ENCODE measurements at regions not wholly inside any gene's neighbourhood (a gene's known extent, or its start where the extent isn't known, plus 50 kb on each side); places are given as distances from the start of the nearest gene placed in this dataset.

- no peaks in the 10 kb centered on the region for H3K9me3 ChIP-seq
- H3K36me3 ChIP-seq, result no peaks in the 10 kb centered on the region
- no peak overlapping the region for H3K4me3 ChIP-seq
- no peak for DNase-seq (ENCODE audit: low spot score)
- TF ChIP-seq CTCF (IDR thresholded peaks at IDR 0.05), result no peak
- TF ChIP-seq POLR2A (IDR thresholded peaks at IDR 0.05), result no peak
- no peak for TF ChIP-seq POLR2AphosphoS5 (IDR thresholded peaks at IDR 0.05)
- intact Hi-C loops (cut with DNase I), result no loop called here
- no peak overlapping the region for H3K27ac ChIP-seq
- H3K27me3 ChIP-seq (replicated peaks; ENCODE audit: insufficient read depth), result no peaks in the 10 kb centered on the region
- H3K4me1 ChIP-seq (replicated peaks), result no peaks in the 10 kb centered on the region
- 29% methylated on average over 1 of the region's 1 CpG for whole genome bisulfite sequencing
These were observed 273.5 kb upstream of the NPY start for GRCh38 chr7:24010495-24010894.

- no peak for DNase-seq (ENCODE audit: low spot score)
- Histone ChIP-seq H3K27ac (no peak overlapping the region), H3K36me3 (no peaks in the 10 kb centered on the region), H3K27me3 (replicated peaks; ENCODE audit: insufficient read depth) (no peaks in the 10 kb centered on the region), H3K4me3 (no peak overlapping the region), H3K4me1 (replicated peaks) (no peaks in the 10 kb centered on the region), H3K9me3 (no peaks in the 10 kb centered on the region)
- intact Hi-C loops (cut with DNase I), result no loop called here
- WGBS, result 97% methylated on average over 1 of the region's 1 CpG
- TF ChIP-seq CTCF (IDR thresholded peaks at IDR 0.05), result no peak
- TF ChIP-seq POLR2AphosphoS5 (IDR thresholded peaks at IDR 0.05), result no peak
- TF ChIP-seq POLR2A (IDR thresholded peaks at IDR 0.05), result no peak
These were observed 266.5 kb upstream of the NPY start for GRCh38 chr7:24017519-24017918.

- intact Hi-C loops (cut with DNase I), result no loop called here
- no peak for DNase-seq (ENCODE audit: low spot score)
- 72% methylated on average over 2 of the region's 2 CpGs for WGBS
- Histone ChIP-seq H3K4me3 (no peak overlapping the region), H3K4me1 (replicated peaks) (no peaks in the 10 kb centered on the region), H3K9me3 (no peaks in the 10 kb centered on the region), H3K36me3 (no peaks in the 10 kb centered on the region), H3K27me3 (replicated peaks; ENCODE audit: insufficient read depth) (no peaks in the 10 kb centered on the region), H3K27ac (no peak overlapping the region)
- no peak for TF ChIP-seq CTCF (IDR thresholded peaks at IDR 0.05)
- no peak for TF ChIP-seq POLR2AphosphoS5 (IDR thresholded peaks at IDR 0.05)
- no peak for TF ChIP-seq POLR2A (IDR thresholded peaks at IDR 0.05)
These were observed 265.7 kb upstream of the NPY start for GRCh38 chr7:24018331-24018730.

- intact Hi-C loops (cut with DNase I), result no loop called here
- Histone ChIP-seq H3K4me1 (replicated peaks) (no peaks in the 10 kb centered on the region), H3K4me3 (no peak overlapping the region), H3K36me3 (no peaks in the 10 kb centered on the region), H3K9me3 (no peaks in the 10 kb centered on the region), H3K27me3 (replicated peaks; ENCODE audit: insufficient read depth) (no peaks in the 10 kb centered on the region), H3K27ac (no peak overlapping the region)
- TF ChIP-seq POLR2AphosphoS5 (IDR thresholded peaks at IDR 0.05), result no peak
- no peak for TF ChIP-seq POLR2A (IDR thresholded peaks at IDR 0.05)
- no peak for TF ChIP-seq CTCF (IDR thresholded peaks at IDR 0.05)
- no peak for DNase-seq (ENCODE audit: low spot score)
- WGBS, result 36% methylated on average over 5 of the region's 5 CpGs
These were observed 264.1 kb upstream of the NPY start for GRCh38 chr7:24019841-24020240.

GRCh38 chr7:24024276-24025068 is 259.5 kb upstream of the NPY start:
- H3K9me3 ChIP-seq, result no peaks in the 10 kb centered on the region
- H3K27me3 ChIP-seq (replicated peaks; ENCODE audit: insufficient read depth), result no peaks in the 10 kb centered on the region
- no peak for DNase-seq (ENCODE audit: low spot score)
- intact Hi-C loops (cut with DNase I), result no loop called here
- no peak overlapping the region for H3K27ac ChIP-seq
- TF ChIP-seq POLR2A (IDR thresholded peaks at IDR 0.05) (no peak), POLR2AphosphoS5 (IDR thresholded peaks at IDR 0.05) (no peak), CTCF (IDR thresholded peaks at IDR 0.05) (no peak)
- no peak overlapping the region for H3K4me3 ChIP-seq
- H3K4me1 ChIP-seq (replicated peaks), result no peaks in the 10 kb centered on the region
- no peaks in the 10 kb centered on the region for H3K36me3 ChIP-seq
- 41% methylated on average over 6 of the region's 6 CpGs for WGBS

All from prostate gland (tissue), 2 donors.